LNCaP clone FGC (cell line): ENCODE measurements at regions not wholly inside any gene's neighbourhood (a gene's known extent, or its start where the extent isn't known, plus 50 kb on each side); places are given as distances from the start of the nearest gene placed in this dataset.

Experiments
- DNase-seq: peaks from one replicate; pipeline ENCODE4 v3.0.0-alpha.2; 2011; ENCODE audit warnings: low read depth
- H3K4me3 ChIP-seq: 2 replicates; pipeline ENCODE4 v1.5.1; 2011; ENCODE audit warnings: mild to moderate bottlenecking, low read depth, low read length, control low read depth
- TF ChIP-seq, protein P1 (sequence below): IDR thresholded peaks from 2 replicates; pipeline ENCODE4 v1.5.1; 2012; ENCODE audit warnings: mild to moderate bottlenecking; ENCODE audit not compliant: control insufficient read depth, insufficient read depth; ENCODE audit errors: extremely low read depth

DNA sequence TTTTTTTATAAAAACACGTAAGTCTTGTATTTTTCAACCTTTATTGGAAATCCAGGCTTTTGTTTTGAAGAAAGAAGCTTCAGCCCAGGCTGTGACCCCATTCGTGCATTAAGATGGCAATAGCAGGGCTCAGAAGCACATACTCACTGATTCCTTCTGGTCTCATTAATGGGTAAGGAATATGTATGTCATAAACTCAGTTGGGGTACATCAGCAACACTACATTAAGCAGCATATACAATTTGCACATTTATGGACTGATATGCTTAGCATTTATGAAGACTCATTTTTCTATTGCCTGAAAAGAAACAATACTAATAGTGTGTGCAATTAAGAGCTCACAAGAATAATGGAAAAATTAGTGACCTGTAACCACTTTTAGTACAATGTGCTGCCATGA, 945.4 kb upstream of the PRMT6 start:
- DNase-seq, result no peak
- H3K4me3 ChIP-seq, result no peak overlapping the region
- TF ChIP-seq, protein P1, sequence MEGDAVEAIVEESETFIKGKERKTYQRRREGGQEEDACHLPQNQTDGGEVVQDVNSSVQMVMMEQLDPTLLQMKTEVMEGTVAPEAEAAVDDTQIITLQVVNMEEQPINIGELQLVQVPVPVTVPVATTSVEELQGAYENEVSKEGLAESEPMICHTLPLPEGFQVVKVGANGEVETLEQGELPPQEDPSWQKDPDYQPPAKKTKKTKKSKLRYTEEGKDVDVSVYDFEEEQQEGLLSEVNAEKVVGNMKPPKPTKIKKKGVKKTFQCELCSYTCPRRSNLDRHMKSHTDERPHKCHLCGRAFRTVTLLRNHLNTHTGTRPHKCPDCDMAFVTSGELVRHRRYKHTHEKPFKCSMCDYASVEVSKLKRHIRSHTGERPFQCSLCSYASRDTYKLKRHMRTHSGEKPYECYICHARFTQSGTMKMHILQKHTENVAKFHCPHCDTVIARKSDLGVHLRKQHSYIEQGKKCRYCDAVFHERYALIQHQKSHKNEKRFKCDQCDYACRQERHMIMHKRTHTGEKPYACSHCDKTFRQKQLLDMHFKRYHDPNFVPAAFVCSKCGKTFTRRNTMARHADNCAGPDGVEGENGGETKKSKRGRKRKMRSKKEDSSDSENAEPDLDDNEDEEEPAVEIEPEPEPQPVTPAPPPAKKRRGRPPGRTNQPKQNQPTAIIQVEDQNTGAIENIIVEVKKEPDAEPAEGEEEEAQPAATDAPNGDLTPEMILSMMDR, result no peak

- TF ChIP-seq, protein P1, result no peak
- no peak overlapping the region for H3K4me3 ChIP-seq
- no peak for DNase-seq
These were observed 942.6 kb upstream of the PRMT6 start for GRCh38 chr1:106113851-106114250.

DNA sequence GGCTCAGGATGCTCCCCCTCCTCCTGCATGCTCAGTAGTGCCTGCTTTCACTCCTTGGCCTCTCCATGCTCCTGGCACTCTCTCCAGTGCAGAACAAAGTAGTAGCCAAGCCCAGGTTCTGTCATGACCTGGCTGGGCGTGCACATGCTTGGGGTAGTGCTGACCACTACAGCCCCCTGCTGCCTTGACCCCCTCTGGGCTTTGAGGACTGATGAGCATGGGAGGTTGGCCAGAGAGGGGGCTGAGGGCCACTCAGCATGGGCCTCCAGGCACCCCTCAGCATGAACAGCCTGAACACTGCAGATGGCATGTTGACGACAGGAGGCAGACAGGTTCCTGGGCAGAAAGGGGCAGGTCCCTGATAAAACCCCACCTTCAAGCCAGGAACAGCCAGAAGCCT, 935.7 kb upstream of the PRMT6 start:
- no peak overlapping the region for H3K4me3 ChIP-seq
- TF ChIP-seq, protein P1, result no peak
- no peak for DNase-seq

DNA sequence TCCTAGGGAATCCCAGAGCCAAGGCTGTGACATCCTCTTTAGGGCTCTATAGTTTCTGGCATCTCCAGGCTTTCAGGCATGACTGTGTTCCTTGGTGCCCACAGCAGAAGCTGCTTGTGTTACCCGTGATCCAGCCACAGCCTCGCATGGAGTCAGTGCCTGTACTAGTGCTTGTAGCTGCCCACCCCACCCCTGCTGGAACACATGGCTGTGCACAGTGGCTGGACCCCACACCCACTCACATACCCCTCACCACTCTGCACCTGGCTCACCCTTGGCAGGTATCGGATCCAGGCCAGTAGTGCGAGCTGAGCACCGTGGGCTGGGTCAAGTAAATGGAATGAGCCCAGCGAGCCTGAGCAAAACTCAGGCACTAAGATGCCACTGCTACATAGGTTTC, 934.7 kb upstream of the PRMT6 start:
- TF ChIP-seq, protein P1, result no peak
- no peak for DNase-seq
- H3K4me3 ChIP-seq, result no peak overlapping the region

DNA sequence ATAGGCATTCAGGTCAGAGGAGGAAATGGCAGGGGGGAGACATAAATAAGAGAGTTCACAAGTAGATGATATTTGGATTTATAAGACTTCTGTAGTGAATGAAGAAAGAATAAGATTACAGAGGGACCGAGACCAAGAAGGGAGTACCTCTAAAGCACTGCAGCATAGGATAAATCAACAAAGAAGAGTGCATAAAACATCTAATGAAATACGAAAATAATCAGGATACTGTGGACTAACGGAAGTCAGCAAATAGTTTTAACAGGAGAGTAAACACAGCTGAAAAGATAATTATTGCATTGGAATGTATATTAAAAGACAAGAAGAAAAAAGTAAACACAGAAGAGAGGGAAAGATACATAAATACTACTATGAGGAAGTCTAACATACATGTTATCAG, 921.9 kb upstream of the PRMT6 start:
- peak; percentile 87 for DNase-seq
- TF ChIP-seq, protein P1, result no peak
- H3K4me3 ChIP-seq, result no peak overlapping the region

- no peak for DNase-seq
- no peak overlapping the region for H3K4me3 ChIP-seq
- TF ChIP-seq, protein P1, result no peak
These were observed 883.4 kb upstream of the PRMT6 start for GRCh38 chr1:106173101-106173500.

GRCh38 chr1:106178791-106179190, 877.7 kb upstream of the PRMT6 start:
- TF ChIP-seq, protein P1, result no peak
- no peak overlapping the region for H3K4me3 ChIP-seq
- no peak for DNase-seq
